GM21367 (cell line): ENCODE measurements at regions not wholly inside any gene's neighbourhood (a gene's known extent, or its start where the extent isn't known, plus 50 kb on each side); places are given as distances from the start of the nearest gene placed in this dataset.

Experiments used
- ATAC-seq: cut with Tn5 transposase; IDR thresholded peaks from one replicate; pipeline ENCODE4 v1.9.1; 2021; ENCODE audit not compliant: unreplicated experiment

- ATAC-seq: no peak
These were observed 209.4 kb downstream of the DTWD2 start for GRCh38 chr5:118778941-118779340.

DNA sequence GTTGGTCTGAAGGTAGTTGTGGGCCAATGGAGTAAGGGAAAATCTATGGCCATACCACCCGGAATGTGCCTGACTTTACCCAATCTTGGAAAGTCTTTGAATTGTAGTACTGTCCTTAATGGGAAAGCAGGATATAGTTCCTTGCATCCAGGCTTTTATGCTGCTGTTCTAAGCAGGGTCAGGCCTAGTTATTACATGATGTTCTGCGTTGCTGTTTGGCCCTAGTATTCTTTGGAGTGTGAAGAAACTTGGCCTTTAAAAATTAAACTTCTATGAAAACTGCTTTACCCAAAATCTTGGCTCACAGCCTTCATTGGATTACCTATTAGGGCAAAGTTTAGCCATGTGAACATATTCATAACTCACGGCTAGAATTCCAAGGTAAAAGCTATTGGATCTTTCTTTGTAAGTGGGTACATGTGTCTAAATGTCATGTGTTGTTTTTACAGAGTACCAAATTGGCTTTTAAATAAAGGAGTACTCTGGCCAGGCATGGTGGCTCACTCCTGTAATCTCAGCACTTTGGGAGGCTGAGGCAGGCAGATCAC lies 211.1 kb downstream of the DTWD2 start:
- no peak for ATAC-seq

- no peak for ATAC-seq
These were observed 211.6 kb downstream of the DTWD2 start for GRCh38 chr5:118776755-118777154.

DNA sequence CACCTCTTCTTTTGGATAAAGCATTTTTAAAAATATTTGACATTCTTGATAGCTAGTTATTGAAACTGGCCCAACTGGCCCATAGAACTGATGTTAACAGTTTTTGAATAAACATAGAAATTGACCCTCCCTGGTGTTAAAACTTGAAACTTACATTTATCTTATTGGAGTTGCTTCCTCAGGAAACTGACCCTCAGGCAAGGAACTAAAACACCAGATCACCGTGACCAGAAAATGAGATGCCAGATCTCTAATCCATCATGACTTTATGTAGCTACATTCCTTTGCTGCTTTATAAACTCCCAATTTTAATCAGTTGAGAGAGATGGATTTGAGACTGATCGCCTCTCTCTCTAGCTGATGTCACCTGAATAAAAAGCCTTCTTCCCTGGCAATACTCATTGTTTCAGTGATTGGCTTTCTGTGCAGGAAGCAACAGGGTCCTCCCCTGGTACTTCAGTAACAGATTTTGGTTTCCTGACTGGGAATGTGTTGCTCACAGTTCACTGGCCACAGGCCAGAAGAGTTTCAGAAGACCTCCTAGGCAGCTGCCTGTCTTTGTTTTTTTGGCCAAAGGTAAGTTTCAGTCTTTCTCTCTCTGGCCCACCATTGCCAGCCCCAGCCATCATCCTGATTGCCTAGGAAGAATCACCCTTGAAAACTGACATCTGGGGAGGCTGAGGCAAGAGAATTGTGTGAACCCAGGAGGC lies 212.4 kb downstream of the DTWD2 start:
- peak; percentile 61 for ATAC-seq

DNA sequence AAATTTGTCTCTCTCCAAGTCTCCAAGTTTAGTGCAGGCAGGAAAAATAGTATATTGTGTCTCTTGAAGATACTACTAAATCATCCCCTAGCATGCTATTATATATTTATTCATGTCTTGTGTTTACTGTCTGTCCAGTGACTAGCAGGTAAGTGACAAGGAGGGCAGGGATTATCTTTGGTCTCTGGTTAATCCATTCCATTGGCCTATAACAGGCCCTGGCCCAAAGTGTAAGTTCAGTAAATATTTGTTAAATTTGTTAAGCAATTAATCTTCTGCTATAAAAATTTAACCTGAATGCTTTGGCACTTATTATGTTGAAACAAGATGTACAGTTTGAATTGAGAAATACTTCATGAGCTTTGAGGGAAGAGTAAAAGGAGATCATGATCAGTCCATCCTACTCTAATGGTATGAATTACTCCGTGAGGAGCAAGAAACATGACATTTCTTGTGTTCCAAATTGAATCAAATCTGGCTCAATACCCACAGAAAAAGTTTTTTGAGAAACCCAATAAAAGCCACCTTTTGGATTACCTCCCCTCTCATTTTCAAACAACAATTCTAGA lies 219.7 kb downstream of the DTWD2 start:
- no peak for ATAC-seq

DNA sequence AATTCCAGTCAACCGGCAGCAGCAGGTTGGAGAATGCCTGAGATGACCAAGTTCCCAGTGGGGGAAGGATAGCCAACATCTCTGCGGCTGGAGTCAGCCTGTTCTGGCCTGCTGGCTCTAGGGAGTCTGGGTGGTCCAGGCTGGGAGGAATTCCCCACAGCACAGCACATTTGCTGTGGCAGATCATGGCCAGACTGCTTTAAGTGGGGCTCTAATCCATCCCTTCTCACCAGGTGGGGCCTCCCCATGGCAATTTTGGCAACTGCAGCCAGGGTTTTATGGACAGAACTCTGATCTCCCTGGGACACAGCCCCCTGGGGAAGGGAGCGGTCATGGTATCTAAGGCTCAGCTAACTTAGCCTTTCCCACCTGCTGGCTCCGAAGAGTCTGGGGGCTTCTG lies 226.1 kb downstream of the DTWD2 start:
- no peak for ATAC-seq

DNA sequence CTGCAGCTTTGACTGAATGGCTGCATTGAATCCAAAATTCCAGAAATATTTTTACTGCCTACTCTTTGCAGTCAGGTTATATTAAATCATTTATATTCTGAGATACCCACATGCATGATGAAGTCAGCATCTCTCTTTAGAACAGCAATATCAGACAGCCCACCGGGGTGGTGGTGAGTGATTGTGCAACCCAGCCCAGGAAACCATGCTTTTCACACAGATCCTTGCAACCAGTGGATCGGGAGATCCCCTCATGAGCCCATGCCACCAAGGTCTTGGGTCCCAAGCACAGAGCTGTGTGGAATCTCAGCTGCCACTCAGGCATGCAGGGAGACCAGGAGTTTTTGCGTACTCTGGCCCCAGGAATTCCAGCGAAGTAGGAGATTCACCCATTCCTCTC lies 226.5 kb downstream of the DTWD2 start:
- no peak for ATAC-seq

DNA sequence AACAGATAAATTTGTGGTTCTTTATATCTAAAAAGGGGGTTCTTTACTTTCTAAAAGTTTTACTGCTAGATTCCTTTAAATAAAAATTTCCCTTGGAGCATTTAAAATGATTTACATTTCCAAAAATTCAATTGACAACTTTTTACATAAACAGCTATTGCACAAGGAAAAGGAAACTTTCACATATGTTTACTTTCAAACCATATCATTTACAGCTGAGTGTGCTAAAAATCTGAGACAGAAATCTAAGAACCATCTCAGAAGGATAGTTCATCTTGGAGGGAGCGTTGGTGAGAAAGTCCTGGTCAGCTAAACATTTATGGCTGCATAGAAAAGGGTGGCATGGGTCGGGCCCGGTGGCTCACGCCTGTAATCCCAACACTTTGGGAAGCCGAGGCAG lies 235.4 kb downstream of the DTWD2 start:
- ATAC-seq: no peak

DNA sequence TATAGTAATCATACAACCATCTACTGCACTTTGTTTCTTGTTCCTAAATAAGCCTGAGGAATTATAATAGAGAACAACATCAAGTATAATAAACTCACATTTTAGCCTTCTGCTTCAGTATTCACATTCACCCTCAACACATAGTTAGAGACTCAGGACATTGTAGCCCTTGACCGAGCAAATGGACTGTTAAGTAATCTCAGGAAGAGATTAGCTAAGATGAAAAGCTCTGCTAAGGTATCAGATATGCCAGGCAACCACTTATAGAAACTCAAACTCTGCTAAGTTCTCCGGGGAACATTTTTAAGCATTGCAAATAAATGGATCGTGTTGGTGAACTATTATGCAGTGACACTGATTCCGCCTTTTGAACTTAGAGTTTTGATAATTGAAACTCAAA lies 252.0 kb downstream of the DTWD2 start:
- ATAC-seq: no peak

DNA sequence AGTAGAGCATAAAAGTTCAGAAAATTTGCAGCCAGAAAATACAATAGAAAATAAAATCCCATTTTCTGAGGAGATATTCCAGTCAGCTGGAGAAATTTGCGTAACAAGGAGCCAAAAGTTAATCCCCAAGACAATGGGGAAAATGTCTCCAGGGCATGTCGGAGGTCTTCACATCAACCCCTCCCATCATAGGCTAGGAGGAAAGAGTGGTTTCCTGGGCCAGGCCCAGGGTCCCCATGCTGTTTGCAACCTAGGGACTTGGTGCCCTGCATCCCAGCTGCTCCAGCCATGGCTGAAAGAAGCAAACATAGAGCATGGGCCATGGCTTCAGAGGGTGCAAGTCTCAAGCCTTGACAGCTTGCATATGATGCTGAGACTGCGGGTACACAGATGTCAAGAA lies 255.0 kb downstream of the DTWD2 start:
- ATAC-seq: no peak

- no peak for ATAC-seq
These were observed 260.2 kb downstream of the DTWD2 start for GRCh38 chr5:118728191-118728590.

DNA sequence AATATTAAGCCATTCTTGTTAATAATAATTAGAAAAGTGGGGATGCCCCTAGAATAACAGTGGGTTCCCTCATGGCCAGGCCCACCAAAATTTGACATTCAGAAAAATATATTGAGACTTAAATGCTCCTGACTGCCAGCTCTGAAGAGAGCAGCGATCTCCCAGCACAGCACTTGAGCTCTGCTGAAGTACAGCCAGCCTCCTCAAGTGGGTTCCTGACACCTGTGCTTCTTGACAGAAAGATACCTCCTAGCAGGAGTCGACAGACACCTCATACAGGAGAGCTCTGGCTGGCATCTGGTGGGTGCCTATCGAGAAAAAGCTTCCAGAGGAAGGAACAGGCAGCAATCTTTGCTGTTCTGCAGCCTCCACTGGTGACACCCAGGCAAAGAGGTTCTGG lies 261.5 kb downstream of the DTWD2 start:
- no peak for ATAC-seq

DNA sequence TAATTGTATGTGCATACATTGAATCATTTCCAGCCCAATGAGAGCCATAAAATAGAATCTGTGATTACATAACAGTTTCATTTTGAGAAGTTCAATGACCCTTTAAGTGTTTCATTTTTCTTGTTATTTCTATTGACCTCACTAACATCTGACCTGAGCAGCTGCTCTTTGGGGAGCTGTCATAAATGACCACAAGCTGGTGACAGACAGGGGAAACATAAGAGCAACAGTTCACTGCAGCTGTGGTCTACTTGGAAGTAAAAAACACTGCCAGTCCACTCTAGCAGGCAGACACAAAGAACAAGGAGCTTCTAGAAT lies 265.4 kb downstream of the DTWD2 start:
- ATAC-seq: peak; percentile 82

DNA sequence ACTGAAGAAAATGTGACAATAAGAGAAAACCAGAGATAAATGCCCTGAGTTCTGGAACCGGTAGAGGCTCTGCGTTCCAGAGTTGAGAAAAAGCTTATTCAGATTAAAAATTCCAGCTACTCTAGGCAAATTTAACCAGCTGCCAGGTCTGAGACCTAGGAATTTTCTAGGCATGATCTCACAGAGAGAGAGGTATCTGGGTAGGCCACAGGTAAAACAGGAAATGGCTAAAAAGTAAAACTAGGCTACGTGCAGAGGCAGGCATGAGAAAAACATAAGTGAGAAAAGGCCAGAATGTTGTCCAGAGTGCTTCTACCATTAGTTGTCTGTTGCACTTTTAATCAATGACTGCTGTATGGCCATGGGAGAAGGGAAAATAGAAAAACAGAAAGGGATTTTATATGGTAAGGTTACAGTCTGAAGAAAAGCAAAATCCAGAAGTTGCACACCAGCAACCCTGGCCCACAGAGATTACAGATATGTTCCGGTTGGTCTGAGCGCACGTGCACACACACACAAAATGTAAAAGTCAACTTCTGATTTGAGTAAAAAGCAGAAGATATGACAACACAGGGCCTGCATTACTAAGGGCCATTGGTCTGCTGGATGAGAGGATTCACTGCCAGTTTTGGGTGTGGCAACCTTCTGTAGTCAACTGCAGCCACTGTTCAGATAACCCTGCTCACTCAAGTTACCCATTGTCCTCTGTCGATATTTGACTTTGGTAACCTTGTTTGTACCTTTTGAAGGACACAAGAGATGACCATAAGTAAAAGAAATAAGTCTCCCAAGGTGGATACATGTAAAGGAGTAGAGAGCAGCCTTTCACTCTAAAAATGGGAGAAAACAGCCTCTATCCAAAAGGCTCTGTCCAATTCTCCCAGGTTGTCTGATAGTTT lies 266.0 kb downstream of the DTWD2 start:
- ATAC-seq: peak; percentile 63

DNA sequence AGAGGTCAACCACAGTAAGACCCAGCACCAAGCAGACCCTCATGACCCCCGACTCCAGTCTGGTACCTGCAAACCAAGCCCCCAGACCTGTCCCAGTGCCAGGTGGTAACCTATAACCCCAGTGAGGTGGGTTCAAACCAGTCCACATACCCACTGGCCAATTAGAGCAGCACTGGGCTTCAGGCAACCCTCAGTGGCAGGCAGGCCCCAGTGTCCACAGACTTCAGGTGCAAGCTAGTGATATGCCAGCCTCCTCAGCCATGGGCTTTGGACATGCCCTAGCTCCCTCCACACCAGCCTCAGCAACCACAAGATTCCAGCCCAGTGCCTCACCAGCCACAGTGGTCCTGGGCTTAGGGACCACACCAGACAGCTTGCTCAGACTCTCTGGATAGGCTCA lies 276.6 kb downstream of the DTWD2 start:
- no peak for ATAC-seq

DNA sequence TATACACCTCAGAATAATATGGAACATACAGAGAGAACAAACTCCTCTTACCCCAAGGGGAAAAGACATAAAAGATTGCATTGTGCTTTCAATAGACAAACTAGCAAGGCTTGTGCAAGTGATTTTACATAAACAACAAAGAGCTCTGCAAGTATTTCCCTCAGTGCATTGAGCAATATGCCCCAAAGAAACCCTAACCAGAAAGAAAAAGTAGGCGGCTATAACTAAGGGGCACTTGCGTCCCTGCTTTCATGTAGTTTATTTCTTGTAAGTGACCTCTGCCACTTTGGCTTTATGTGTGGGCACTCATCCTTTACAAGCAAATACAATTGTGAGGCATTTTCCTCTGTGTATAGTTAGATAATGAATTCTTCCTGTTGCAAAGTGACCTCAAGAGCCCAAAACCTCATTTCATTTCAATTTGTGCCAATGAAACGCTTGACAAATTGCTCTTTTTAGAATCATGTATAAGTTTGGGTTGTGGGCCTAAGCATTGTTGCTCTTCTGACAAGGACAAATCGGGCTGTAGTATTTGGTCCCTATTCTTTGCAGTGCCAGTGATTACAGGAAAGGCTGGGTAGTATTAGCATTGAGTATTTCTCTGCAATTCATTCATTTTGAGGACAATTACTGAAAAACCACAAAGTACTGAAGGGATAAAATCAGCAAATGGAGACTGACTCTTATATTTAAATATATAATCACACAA lies 282.2 kb downstream of the DTWD2 start:
- no peak for ATAC-seq

- no peak for ATAC-seq
These were observed 285.1 kb downstream of the DTWD2 start for GRCh38 chr5:118703241-118703640.

GRCh38 chr5:118701791-118702190 lies 286.6 kb downstream of the DTWD2 start:
- no peak for ATAC-seq

DNA sequence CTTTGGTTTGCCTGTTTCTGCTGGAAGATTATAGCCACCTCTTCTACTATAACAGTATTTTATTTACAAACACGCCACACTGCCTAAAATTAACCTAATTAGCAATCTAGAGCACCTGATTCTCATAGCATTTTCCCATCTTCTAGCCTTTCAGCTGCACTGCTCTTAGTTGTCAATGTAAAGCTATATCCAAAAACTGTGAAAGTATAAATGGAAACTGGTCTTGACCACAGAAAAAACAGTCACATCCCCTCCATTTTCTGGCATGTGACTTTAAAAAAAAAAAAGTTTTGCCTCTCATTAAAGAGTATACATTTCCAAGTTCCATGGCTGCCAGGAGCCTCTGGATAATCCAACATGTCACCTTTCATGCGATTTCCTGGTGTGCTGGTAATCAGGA lies 287.8 kb downstream of the DTWD2 start:
- ATAC-seq: no peak

- ATAC-seq: no peak
These were observed 289.6 kb downstream of the DTWD2 start for GRCh38 chr5:118698774-118699173.

- no peak for ATAC-seq
These were observed 292.3 kb downstream of the DTWD2 start for GRCh38 chr5:118696076-118696475.
